Endothelial cell of umbilical vein (primary cell): ENCODE measurements at regions not wholly inside any gene's neighbourhood (a gene's known extent, or its start where the extent isn't known, plus 50 kb on each side); places are given as distances from the start of the nearest gene placed in this dataset.

ENCODE experiments used
- CTCF ChIP-seq, 2 donors: IDR thresholded peaks; 1 replicate in 1 of 2; 2 replicates in 1 of 2; pipeline ENCODE4 v1.5.1; 2011; ENCODE audit warnings: low read length in 2 of 2, mild to moderate bottlenecking in 2 of 2, moderate library complexity in 2 of 2, control low read depth in 1 of 2, inconsistent platforms in 1 of 2, low read depth in 1 of 2; ENCODE audit not compliant: insufficient read depth in 1 of 2; ENCODE audit errors: extremely low read depth in 1 of 2
- EZH2 ChIP-seq: IDR thresholded peaks from 2 replicates; pipeline ENCODE4 v1.6.1; 2012; ENCODE audit warnings: borderline replicate concordance, low read depth, mild to moderate bottlenecking, moderate library complexity, low read length, inconsistent platforms; ENCODE audit not compliant: severe bottlenecking
- FOS ChIP-seq: IDR thresholded peaks from 2 replicates; pipeline ENCODE4 v1.6.1; 2011; ENCODE audit warnings: mild to moderate bottlenecking, low read length, moderate library complexity, borderline replicate concordance; ENCODE audit not compliant: insufficient read depth
- GATA2 ChIP-seq: IDR thresholded peaks from 2 replicates; pipeline ENCODE4 v1.7.0; 2011; ENCODE audit warnings: low read depth, mild to moderate bottlenecking, moderate library complexity, mixed read lengths, low read length; ENCODE audit not compliant: insufficient read length, insufficient read depth
- JUN ChIP-seq: IDR thresholded peaks from 2 replicates; pipeline ENCODE4 v1.6.1; 2011; ENCODE audit warnings: borderline replicate concordance, low read depth; ENCODE audit not compliant: insufficient read length, insufficient read depth
- MAX ChIP-seq: IDR thresholded peaks from 2 replicates; pipeline ENCODE4 v1.6.1; 2011; ENCODE audit not compliant: insufficient read depth, insufficient read length
- MYC ChIP-seq: IDR thresholded peaks from one replicate; pipeline ENCODE4 v1.6.1; 2011; ENCODE audit warnings: mild to moderate bottlenecking, low read depth, low read length
- POLR2A ChIP-seq: IDR thresholded peaks from 2 replicates; pipeline ENCODE4 v1.6.1; 2012; ENCODE audit warnings: low read depth, mild to moderate bottlenecking, control low read depth, low read length
- POLR2AphosphoS5 ChIP-seq: IDR thresholded peaks from 2 replicates; pipeline ENCODE4 v1.6.1; 2012; ENCODE audit warnings: low read depth, mild to moderate bottlenecking, control low read depth, low read length, moderate library complexity; ENCODE audit not compliant: insufficient read depth

GRCh38 chr5:115064380-115064779, 105.3 kb downstream of the TRIM36 start:
- TF ChIP-seq POLR2AphosphoS5: no peak
- no peak for TF ChIP-seq CTCF (IDR thresholded peaks at IDR 0.05; ENCODE audit: extremely low read depth in 1 of 2, insufficient read depth in 1 of 2, low read depth in 1 of 2, low read length in 2 of 2)
- no peak for TF ChIP-seq GATA2
- TF ChIP-seq EZH2: no peak
- no peak for TF ChIP-seq JUN
- no peak for TF ChIP-seq POLR2A
- no peak for TF ChIP-seq MYC
- no peak for TF ChIP-seq MAX
- TF ChIP-seq FOS: no peak
